ACHN (cell line): ENCODE measurements at regions not wholly inside any gene's neighbourhood (a gene's known extent, or its start where the extent isn't known, plus 50 kb on each side); places are given as distances from the start of the nearest gene placed in this dataset.
"Not testable (repeated sequence)": the region's sequence is repeated elsewhere in the genome, so short reads cannot be mapped to it uniquely, and the experiment has no call there.

Experiments used
- DNase-seq: peaks from one replicate; pipeline ENCODE4 v3.0.0-alpha.2; 2015
- in situ Hi-C: cut with HindIII; loops from 2 replicates; pipeline ENCODE4 v1.10.0; 2017; ENCODE audit warnings: low sequenced_read_pairs, low pct_ligation_motif_present, low pct_unique_long_range_greater_than_20kb

GRCh38 chr3:106826791-106827311, 550.4 kb upstream of the CCDC54 start:
- no peak for DNase-seq
- in situ Hi-C loops = no loop called here

GRCh38 chr3:106827515-106828213, 549.6 kb upstream of the CCDC54 start:
- in situ Hi-C loops = no loop called here
- no peak for DNase-seq

- in situ Hi-C loops = no loop called here
- no peak for DNase-seq
These were observed 548.0 kb upstream of the CCDC54 start for GRCh38 chr3:106829206-106829605.

GRCh38 chr3:106830334-106830733, 546.9 kb upstream of the CCDC54 start:
- no peak for DNase-seq
- in situ Hi-C loops = no loop called here

- DNase-seq = no peak
These were observed 540.3 kb upstream of the CCDC54 start for GRCh38 chr3:106836906-106837305.

GRCh38 chr3:106837616-106838015, 539.6 kb upstream of the CCDC54 start:
- in situ Hi-C loops = no loop called here

More at GRCh38 chr3:106836906-106837305, 540.3 kb upstream of the CCDC54 start:
- in situ Hi-C loops = no loop called here

GRCh38 chr3:106839576-106840280, 537.5 kb upstream of the CCDC54 start:
- in situ Hi-C loops = no loop called here
- DNase-seq = no peak

More at GRCh38 chr3:106837616-106838015, 539.6 kb upstream of the CCDC54 start:
- no peak for DNase-seq

GRCh38 chr3:106840319-106840718, 536.9 kb upstream of the CCDC54 start:
- in situ Hi-C loops = no loop called here

GRCh38 chr3:106842151-106842550, 535.1 kb upstream of the CCDC54 start:
- in situ Hi-C loops = no loop called here
- no peak for DNase-seq

More at GRCh38 chr3:106840319-106840718, 536.9 kb upstream of the CCDC54 start:
- DNase-seq = no peak

- in situ Hi-C loops = no loop called here
- DNase-seq = no peak
These were observed 532.6 kb upstream of the CCDC54 start for GRCh38 chr3:106844638-106845037.

GRCh38 chr3:106848099-106848498, 529.1 kb upstream of the CCDC54 start:
- DNase-seq = no peak

GRCh38 chr3:106850437-106850836, 526.8 kb upstream of the CCDC54 start:
- DNase-seq = no peak
- in situ Hi-C loops = no loop called here

More at GRCh38 chr3:106848099-106848498, 529.1 kb upstream of the CCDC54 start:
- in situ Hi-C loops = no loop called here

GRCh38 chr3:106858321-106858720, 518.9 kb upstream of the CCDC54 start:
- DNase-seq, in situ Hi-C loops: not testable (repeated sequence)

GRCh38 chr3:106860182-106860581, 517.1 kb upstream of the CCDC54 start:
- in situ Hi-C loops = no loop called here
- no peak for DNase-seq

- no peak for DNase-seq
- in situ Hi-C loops = no loop called here
These were observed 515.2 kb upstream of the CCDC54 start for GRCh38 chr3:106862067-106862466.

GRCh38 chr3:106877627-106878026, 499.6 kb upstream of the CCDC54 start:
- in situ Hi-C loops = no loop called here
- no peak for DNase-seq

GRCh38 chr3:106880206-106880605, 497.0 kb upstream of the CCDC54 start:
- in situ Hi-C loops = no loop called here
- no peak for DNase-seq

GRCh38 chr3:106881186-106881585, 496.1 kb upstream of the CCDC54 start:
- in situ Hi-C loops = no loop called here
- no peak for DNase-seq

GRCh38 chr3:106882297-106882696, 494.9 kb upstream of the CCDC54 start:
- no peak for DNase-seq
- in situ Hi-C loops = no loop called here

GRCh38 chr3:106906074-106906473, 471.2 kb upstream of the CCDC54 start:
- in situ Hi-C loops = no loop called here
- DNase-seq = no peak
